SK-N-SH (cell line): ENCODE measurements at regions not wholly inside any gene's neighbourhood (a gene's known extent, or its start where the extent isn't known, plus 50 kb on each side); places are given as distances from the start of the nearest gene placed in this dataset.
"Not testable (repeated sequence)": the region's sequence is repeated elsewhere in the genome, so short reads cannot be mapped to it uniquely, and the experiment has no call there.

Source experiments
- CTCF ChIP-seq: fragments of 200-600 bp; sonication (generic); IDR thresholded peaks from 2 replicates; pipeline ENCODE4 v1.6.1; 2017; ENCODE audit warnings: antibody characterized with exemption, mild to moderate bottlenecking, moderate library complexity
- EP300 ChIP-seq, 2 experiments: IDR thresholded peaks; 2 replicates each; pipeline versions ENCODE4 v1.4.0 to v1.6.1; 2012; ENCODE audit warnings: borderline replicate concordance in 1 of 2, low read depth in 1 of 2, low read length in 1 of 2
- POLR2AphosphoS5 ChIP-seq: IDR thresholded peaks from 2 replicates; pipeline ENCODE4 v1.6.1; 2012; ENCODE audit warnings: low read depth, low read length

GRCh38 chr1:91607686-91608085 is 107.0 kb downstream of the CDC7 start:
- TF ChIP-seq EP300 (IDR thresholded peaks at IDR 0.05; ENCODE audit: borderline replicate concordance in 1 of 2, low read depth in 1 of 2, low read length in 1 of 2); CTCF; POLR2AphosphoS5: not testable (repeated sequence)
